HepG2 (cell line): ENCODE measurements at regions not wholly inside any gene's neighbourhood (a gene's known extent, or its start where the extent isn't known, plus 50 kb on each side); places are given as distances from the start of the nearest gene placed in this dataset.

Source experiments
- ARID3A ChIP-seq: IDR thresholded peaks from 2 replicates; pipeline ENCODE4 v1.6.1; 2012; ENCODE audit warnings: low read depth, low read length, improper control_type of control experiment
- ISL2 ChIP-seq: sonication (generic); formaldehyde crosslinking; IDR thresholded peaks from 2 replicates; pipeline ENCODE4 v1.5.0; 2020; ENCODE audit warnings: missing genetic modification reagents
- JDP2 ChIP-seq: sonication (generic); formaldehyde crosslinking; IDR thresholded peaks from 2 replicates; pipeline ENCODE4 v1.8.1; 2022; ENCODE audit warnings: missing genetic modification reagents, borderline replicate concordance
- KDM3A ChIP-seq: IDR thresholded peaks from 2 replicates; pipeline ENCODE4 v1.6.1; 2018; ENCODE audit warnings: low read depth, missing compliant biosample characterization
- MAFK ChIP-seq, 2 experiments: IDR thresholded peaks in 1 of 2; conservative IDR thresholded peaks in 1 of 2; 2 replicates each; pipeline ENCODE4 v1.6.1; 2011; ENCODE audit warnings: improper control_type of control experiment in 2 of 2, low read length in 2 of 2
- NCOA1 ChIP-seq: sonication (generic); formaldehyde crosslinking; IDR thresholded peaks from 2 replicates; pipeline ENCODE4 v1.9.0; 2021; ENCODE audit warnings: missing genetic modification reagents
- NFKB2 ChIP-seq: sonication (generic); formaldehyde crosslinking; IDR thresholded peaks from 2 replicates; pipeline ENCODE4 v1.4.0; 2020; ENCODE audit warnings: missing genetic modification reagents, borderline replicate concordance
- PAXIP1 ChIP-seq: sonication (generic); formaldehyde crosslinking; conservative IDR thresholded peaks from 2 replicates; pipeline ENCODE4 v1.4.0; 2020; ENCODE audit warnings: mild to moderate bottlenecking, missing genetic modification reagents, moderate library complexity
- PHF21A ChIP-seq: sonication (generic); formaldehyde crosslinking; IDR thresholded peaks from 2 replicates; pipeline ENCODE4 v1.5.0; 2020; ENCODE audit warnings: mild to moderate bottlenecking, missing genetic modification reagents
- POLR2AphosphoS5 ChIP-seq: IDR thresholded peaks from 2 replicates; pipeline ENCODE4 v1.6.1; 2012; ENCODE audit warnings: low read depth, low read length
- RBAK ChIP-seq: sonication (generic); formaldehyde crosslinking; IDR thresholded peaks from 2 replicates; pipeline ENCODE4 v1.5.1; 2020; ENCODE audit warnings: mild to moderate bottlenecking, missing genetic modification reagents
- RFXAP ChIP-seq: sonication (generic); formaldehyde crosslinking; IDR thresholded peaks from 2 replicates; pipeline ENCODE4 v1.4.0; 2020; ENCODE audit warnings: missing genetic modification reagents, borderline replicate concordance
- RXRB ChIP-seq: IDR thresholded peaks from 2 replicates; pipeline ENCODE4 v1.6.1; 2016; ENCODE audit warnings: borderline replicate concordance, missing genetic modification reagents, missing compliant biosample characterization
- SSRP1 ChIP-seq: IDR thresholded peaks from 2 replicates; pipeline ENCODE4 v1.6.1; 2016; ENCODE audit warnings: control low read depth
- STAG1 ChIP-seq: sonication (generic); formaldehyde crosslinking; IDR thresholded peaks from 2 replicates; pipeline ENCODE4 v1.4.0; 2020; ENCODE audit warnings: missing genetic modification reagents
- STAT5B ChIP-seq: sonication (generic); formaldehyde crosslinking; IDR thresholded peaks from 2 replicates; pipeline ENCODE4 v1.4.0; 2020; ENCODE audit warnings: missing genetic modification reagents
- TCF7L2 ChIP-seq: IDR thresholded peaks from 2 replicates; pipeline ENCODE4 v1.6.1; 2011; ENCODE audit warnings: mild to moderate bottlenecking, low read depth, low read length, moderate library complexity
- THAP7 ChIP-seq: sonication (generic); formaldehyde crosslinking; IDR thresholded peaks from 2 replicates; pipeline ENCODE4 v1.8.1; 2023; ENCODE audit warnings: mild to moderate bottlenecking, missing genetic modification reagents
- TOE1 ChIP-seq: sonication (generic); formaldehyde crosslinking; IDR thresholded peaks from 2 replicates; pipeline ENCODE4 v1.4.0; 2020; ENCODE audit warnings: mild to moderate bottlenecking, missing genetic modification reagents
- ZBTB21 ChIP-seq: sonication (generic); formaldehyde crosslinking; IDR thresholded peaks from 2 replicates; pipeline ENCODE4 v1.4.0; 2020; ENCODE audit warnings: missing genetic modification reagents
- ZFYVE20 ChIP-seq: sonication (generic); formaldehyde crosslinking; IDR thresholded peaks from 2 replicates; pipeline ENCODE4 v1.8.0; 2023; ENCODE audit warnings: low read depth, mild to moderate bottlenecking, moderate library complexity, missing genetic modification reagents, borderline replicate concordance
- ZNF234 ChIP-seq: sonication (generic); formaldehyde crosslinking; conservative IDR thresholded peaks from 2 replicates; pipeline ENCODE4 v1.5.1; 2020; ENCODE audit warnings: mild to moderate bottlenecking, missing genetic modification reagents
- ZNF644 ChIP-seq: IDR thresholded peaks from 2 replicates; pipeline ENCODE4 v1.6.1; 2016; ENCODE audit warnings: low read depth
- ZNF878 ChIP-seq: sonication (generic); formaldehyde crosslinking; IDR thresholded peaks from 2 replicates; pipeline ENCODE4 v1.8.1; 2023; ENCODE audit warnings: mild to moderate bottlenecking, missing genetic modification reagents, moderate library complexity
- ZNF883 ChIP-seq: sonication (generic); formaldehyde crosslinking; IDR thresholded peaks from 2 replicates; pipeline ENCODE4 v1.5.1; 2020; ENCODE audit warnings: mild to moderate bottlenecking, missing genetic modification reagents; ENCODE audit errors: not compliant biosample characterization

- TF ChIP-seq ZNF878 (peak; percentile 99), PHF21A (CRISPR knock-in tag) (peak; percentile 87), ZNF644 (CRISPR knock-in tag) (peak; percentile 86), TOE1 (peak; percentile 81; the same call in 1 of the 2 replicates), STAT5B (CRISPR knock-in tag) (peak; percentile 87; the same call in 1 of the 2 replicates), PAXIP1 (CRISPR knock-in tag) (peak; percentile 97), NCOA1 (CRISPR knock-in tag) (peak; percentile 84), ISL2 (peak; percentile 99), TCF7L2 (peak; percentile 99), ZBTB21 (CRISPR knock-in tag) (no peak), ARID3A (peak; percentile 92), STAG1 (CRISPR knock-in tag) (peak; percentile 52), KDM3A (peak; percentile 59; the same call in 1 of the 2 replicates), RXRB (CRISPR knock-in tag) (peak; percentile 91), RBAK (CRISPR knock-in tag) (peak; percentile 62; the same call in 1 of the 2 replicates), ZFYVE20 (CRISPR knock-in tag) (no peak), ZNF883 (CRISPR knock-in tag) (no peak), RFXAP (peak; percentile 76), POLR2AphosphoS5 (no peak), JDP2 (0 out of 2 replicates have a peak, but pooled peaks have one; percentile 36), NFKB2 (CRISPR knock-in tag) (no peak; the same call in 1 of the 2 replicates), ZNF234 (CRISPR knock-in tag) (no peak), THAP7 (0 out of 2 replicates have a peak, but pooled peaks have one; percentile 22), MAFK (conservative IDR thresholded peaks at IDR 0.05 in 1 of 2, IDR thresholded peaks at IDR 0.05 in 1 of 2; ENCODE audit: low read length in 2 of 2) (no peak), SSRP1 (CRISPR knock-in tag) (no peak)
These were observed 334.7 kb downstream of the NR2F1-AS1 start (continued) for GRCh38 chr5:93246090-93246855.
